Superior temporal gyrus (tissue), 1 donor: ENCODE measurements at regions not wholly inside any gene's neighbourhood (a gene's known extent, or its start where the extent isn't known, plus 50 kb on each side); places are given as distances from the start of the nearest gene placed in this dataset.
"Not testable (repeated sequence)": the region's sequence is repeated elsewhere in the genome, so short reads cannot be mapped to it uniquely, and the experiment has no call there.

ENCODE experiments used
- DNase-seq: peaks from one replicate; pipeline ENCODE4 v3.0.0-alpha.2; 2016; ENCODE audit errors: extremely low spot score

- no peak for DNase-seq
Observed at GRCh38 chrX:104513162-104513561, 52.8 kb upstream of the IL1RAPL2 start.

DNA sequence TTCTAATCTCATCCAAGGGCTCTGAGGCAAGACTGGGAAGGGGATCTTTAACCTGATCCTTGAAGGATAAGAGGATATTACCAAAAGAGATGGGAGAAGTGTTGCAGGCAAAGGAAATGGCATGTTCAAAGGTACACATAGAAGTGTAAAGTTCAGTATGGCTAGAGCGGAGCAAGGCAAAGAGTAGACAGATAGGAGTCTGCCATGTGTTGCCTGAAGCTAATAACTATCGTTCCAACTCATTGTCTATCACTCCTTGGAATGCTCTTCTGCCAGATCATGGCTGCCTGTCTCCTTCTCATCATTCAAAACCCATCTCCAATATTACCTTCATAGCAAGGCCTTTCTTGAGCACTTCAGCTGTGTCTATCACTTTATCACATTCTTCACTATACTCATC lies 55.2 kb upstream of the IL1RAPL2 start:
- DNase-seq: no peak

DNA sequence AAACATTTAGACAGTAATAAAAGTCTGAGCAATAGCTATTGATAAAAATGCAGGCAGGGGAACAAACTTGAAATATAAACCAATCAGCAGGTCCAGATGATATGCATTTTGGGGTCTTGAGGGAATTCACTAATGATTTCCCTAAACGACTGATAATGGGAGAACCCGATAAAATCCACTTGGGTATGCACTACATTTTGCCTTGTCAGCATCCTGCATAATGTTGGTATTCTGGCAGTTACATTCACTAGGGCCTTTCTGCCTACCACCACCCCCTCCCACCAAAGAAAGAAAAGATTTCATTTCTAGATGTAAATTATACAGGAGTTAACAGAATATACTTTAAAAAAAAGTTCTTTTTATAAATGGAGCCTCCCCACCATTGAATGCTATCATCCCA lies 63.5 kb upstream of the IL1RAPL2 start:
- DNase-seq: no peak

DNA sequence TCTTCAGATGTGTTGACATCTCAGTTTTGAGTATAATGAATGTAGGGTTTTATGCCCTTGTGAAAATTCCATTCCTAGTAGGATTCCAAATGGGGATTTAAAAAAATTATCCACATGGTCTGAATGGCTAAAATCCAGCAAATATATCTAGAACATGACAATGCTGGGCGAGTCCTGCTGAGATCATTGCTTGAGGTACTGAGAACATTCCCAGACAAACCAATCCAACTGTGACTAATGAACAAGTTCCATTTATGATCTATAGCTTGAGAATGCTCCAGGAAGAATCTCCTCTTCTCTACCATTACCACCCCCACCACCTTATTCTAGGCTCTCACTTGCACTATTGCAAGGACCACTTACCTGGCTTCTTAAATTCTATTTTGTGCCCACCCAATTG lies 77.2 kb upstream of the IL1RAPL2 start:
- no peak for DNase-seq

DNA sequence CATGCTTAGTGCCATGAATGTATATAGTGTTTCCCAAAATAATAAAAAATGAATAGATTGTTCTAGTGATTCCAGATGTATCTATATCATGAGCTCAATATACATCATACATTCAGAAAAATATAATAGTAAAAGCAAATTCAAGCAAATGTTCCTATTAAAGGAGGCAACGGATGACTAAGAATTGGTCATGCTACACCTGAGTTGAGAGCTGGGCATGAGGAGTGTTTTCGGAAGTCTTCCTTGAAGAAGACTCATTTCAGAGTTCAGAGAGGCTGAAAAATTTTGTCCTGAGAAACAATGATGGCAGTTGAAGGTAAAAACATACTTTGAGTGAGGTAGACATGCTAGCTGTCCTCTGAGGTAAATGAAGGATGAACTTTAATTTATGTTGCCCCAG lies 79.3 kb upstream of the IL1RAPL2 start:
- DNase-seq: no peak

GRCh38 chrX:104482757-104483156 lies 83.2 kb upstream of the IL1RAPL2 start:
- DNase-seq: no peak

- DNase-seq: no peak
Observed at GRCh38 chrX:104469771-104470170, 96.2 kb upstream of the IL1RAPL2 start.

DNA sequence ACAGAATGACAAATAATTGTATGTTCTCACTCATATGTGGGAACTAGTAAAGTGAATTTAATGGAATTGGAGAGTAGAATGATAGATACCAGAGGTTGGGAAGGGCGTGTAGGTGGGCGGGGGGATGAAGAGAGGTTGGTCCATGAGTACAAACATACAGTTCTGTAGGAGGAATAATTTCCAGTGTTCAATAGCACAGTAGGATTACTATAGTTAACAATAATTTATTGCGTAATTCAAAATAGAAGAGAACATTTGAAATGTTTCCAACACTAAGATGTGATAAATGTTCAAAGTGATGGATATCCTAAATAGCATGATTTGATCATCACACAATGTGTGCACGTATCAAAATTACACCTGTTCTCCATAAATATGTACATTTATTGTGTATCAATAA lies 106.2 kb upstream of the IL1RAPL2 start:
- no peak for DNase-seq

DNA sequence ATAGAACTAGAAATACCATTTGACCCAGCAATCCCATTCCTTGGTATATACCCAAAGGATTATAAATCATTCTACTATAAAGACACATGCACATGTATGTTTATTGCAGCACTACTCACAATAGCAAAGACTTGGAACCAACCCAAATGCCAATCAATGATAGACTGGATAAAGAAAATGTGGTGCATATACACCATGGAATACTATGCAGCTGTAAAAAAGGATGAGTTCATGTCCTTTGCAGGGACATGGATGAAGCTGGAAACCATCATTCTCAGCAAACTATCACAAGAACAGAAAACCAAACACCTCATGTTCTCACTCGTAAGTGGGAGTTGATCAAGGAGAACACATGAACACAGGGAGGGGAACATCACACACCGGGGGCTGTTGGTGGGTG lies 108.9 kb upstream of the IL1RAPL2 start:
- DNase-seq: not testable (repeated sequence)

DNA sequence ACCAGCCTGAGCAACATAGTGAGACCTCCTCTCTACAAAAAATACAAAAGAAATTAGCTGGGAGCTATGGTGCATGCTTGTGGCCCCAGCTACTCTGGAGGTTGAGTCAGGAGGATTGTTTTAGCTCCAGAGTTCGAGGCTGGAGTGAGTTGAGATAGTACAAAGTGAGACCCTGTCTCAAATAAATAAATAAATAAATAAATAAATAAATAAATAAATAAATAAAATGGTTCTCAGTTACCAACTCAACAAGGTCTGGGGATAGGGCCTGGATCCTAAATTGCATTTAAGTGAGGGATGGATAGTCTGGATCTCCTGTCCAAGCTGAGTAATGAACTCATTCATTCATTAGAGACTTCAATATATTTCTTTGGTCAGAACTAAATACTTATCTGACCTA lies 115.7 kb upstream of the IL1RAPL2 start:
- DNase-seq: no peak

- no peak for DNase-seq
Observed at GRCh38 chrX:104445591-104445990, 120.4 kb upstream of the IL1RAPL2 start.

DNA sequence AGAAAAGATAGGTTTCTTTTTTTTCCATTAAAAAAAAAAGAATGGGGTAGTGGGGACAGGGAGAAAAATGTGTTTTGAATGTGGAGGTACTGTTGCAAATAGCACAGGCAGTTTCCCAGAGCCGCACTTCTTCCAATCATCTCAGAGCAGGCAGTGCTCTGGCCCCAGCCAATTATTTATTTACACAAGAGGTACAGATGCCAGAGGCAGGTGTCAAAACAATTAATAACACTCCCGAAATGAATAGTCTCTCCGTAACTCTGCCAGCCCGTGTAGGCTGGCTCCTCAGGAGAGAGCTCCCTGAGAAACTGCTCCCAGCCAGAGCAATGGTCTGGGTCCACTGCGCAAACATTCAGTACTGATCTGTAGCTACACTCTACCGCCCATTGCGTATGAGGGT lies 130.8 kb upstream of the IL1RAPL2 start:
- DNase-seq: no peak

DNA sequence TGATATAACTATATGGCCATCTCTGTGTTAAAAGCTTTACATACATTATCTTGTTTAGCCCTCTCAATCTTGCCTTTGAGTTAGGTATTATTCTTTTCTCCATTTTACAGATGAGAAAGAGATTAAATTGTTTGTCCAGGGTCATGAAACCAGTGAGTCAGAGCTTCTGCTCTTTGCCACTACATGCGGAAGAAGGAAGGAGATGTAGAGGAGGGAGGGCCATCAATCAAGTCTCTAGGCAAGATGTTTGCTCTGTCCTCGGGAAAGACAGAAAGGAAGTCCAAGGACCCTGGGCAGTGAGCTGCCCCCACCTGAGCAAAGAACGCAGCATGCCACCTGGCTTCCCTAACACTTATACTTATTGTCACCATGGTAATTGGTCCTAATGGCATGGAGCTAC lies 133.7 kb upstream of the IL1RAPL2 start:
- DNase-seq: no peak

GRCh38 chrX:104430742-104431119 lies 135.3 kb upstream of the IL1RAPL2 start:
- DNase-seq: no peak

GRCh38 chrX:104430072-104430741 lies 135.8 kb upstream of the IL1RAPL2 start:
- DNase-seq: no peak

DNA sequence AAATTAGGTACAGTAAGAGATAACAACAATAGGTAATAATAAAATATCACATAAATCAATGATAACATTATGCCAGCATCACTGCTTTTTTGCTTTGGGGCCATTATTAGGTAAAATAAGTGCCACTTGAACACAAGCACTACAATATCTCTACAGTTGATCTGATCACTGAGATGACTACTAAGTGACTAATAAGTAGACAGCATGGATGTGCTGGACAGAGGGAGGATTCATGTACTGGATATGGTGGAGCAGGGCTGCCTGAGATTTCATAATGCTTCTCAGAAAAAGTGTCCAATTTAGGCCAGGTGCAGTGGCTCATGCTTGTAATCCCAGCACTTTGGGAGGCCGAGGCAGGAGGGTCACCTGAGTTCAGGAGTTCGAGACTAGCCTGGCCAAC lies 137.8 kb upstream of the IL1RAPL2 start:
- no peak for DNase-seq

DNA sequence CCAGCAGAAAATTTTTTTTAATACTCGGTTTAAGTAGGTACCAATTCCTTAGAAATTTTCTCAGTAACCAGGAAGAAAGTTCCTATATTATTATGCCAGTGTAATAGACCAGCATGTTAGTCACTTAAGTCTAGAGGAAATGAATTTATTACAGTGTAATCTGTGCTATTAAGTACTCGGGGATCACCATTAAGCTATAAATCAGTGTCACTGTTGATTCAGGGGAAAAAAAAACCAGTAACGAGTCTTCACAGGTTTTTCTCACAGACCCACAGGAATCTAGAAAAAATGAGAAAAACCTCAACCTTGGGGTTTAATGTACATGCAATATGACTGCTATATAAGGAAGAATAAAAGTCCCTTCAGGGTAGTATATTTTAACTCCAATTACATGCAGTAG lies 138.3 kb upstream of the IL1RAPL2 start:
- DNase-seq: no peak

DNA sequence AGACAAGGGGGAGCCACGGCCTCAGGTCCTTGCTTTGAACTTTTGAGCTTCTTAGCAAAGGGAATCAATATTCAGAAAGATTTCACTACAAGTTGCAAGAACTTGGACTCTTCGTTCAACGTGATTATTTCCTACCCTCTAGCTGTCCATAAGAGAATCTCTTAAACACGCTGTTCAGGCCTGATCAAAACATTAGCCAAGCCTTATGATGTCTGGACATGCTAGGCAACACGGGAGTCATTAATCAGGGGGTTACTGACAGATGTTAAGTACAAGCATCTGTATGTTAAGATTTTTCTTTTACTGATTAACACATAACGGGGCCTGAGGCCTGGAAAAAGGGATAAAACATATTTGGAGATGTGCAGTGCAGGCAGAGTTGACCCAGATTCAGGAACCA lies 138.9 kb upstream of the IL1RAPL2 start:
- no peak for DNase-seq

- no peak for DNase-seq
Observed at GRCh38 chrX:104420907-104421306, 145.1 kb upstream of the IL1RAPL2 start.

- no peak for DNase-seq
Observed at GRCh38 chrX:104419926-104420325, 146.1 kb upstream of the IL1RAPL2 start.

DNA sequence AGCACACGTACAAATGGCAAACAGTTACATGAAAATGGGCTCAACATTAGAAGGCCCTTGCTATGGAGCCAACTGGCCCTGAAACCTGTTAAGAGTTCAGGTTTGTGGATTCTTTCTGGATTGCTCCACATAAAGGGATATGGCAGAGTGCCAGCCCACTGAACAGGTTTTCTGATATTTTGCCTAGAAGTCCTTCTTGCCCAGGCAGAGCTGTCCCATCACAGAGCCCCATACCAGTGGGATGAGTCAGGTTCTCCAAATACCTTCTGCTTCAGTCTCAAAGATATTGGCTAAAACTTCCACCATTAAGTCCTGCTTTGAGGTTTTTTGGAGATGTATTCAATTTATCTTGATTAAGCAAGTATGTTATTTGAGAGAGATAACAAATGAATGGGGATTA lies 146.8 kb upstream of the IL1RAPL2 start:
- no peak for DNase-seq

GRCh38 chrX:104411800-104412199 lies 154.2 kb upstream of the IL1RAPL2 start:
- DNase-seq: no peak

- DNase-seq: no peak
Observed at GRCh38 chrX:104400387-104400786, 145.7 kb upstream of the ESX1 start.

GRCh38 chrX:104392350-104392749 lies 137.6 kb upstream of the ESX1 start:
- no peak for DNase-seq
